ENCODE measurements at regions not wholly inside any gene's neighbourhood (a gene's known extent, or its start where the extent isn't known, plus 50 kb on each side); places are given as distances from the start of the nearest gene placed in this dataset.

DNA sequence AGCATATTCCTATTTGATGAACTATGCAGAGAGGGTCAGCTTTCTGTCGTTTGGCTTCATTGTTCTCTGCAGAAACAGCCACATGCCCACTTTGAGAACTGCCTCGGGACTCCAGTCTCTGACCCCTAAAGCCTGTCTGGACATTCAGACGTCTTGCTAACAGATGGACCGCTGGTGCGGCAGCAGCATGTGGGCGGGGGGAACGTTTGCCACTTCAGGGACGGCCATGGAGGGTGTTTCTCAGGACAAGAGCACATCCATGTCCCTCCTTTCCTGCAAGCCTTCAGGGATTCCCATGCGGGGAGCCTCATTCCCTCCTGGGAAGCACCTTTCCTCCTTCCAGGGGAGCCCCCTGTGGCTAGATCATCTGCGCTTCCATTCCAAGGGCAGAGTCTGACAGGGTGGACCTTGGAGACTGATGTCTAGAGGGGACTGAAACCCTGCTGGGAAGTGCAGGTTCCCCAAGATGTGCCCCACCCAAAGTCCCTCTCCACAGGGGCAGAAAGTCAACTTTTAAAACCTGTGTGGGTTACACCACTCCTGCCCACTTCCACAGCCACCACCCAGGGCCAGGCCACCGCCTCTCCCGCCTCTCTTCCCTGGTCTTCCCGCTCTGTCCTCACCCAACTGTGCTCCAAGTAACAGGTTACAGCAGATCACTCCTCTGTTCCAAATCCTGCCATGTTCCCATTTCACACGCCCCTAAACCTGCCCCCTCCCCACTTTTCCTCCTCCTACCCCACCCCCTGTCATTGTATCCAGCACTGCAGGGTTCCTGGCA is 94.8 kb upstream of the PMEPA1 start:
- DNase-seq (ENCODE audit: low read depth) = no peak

DNA sequence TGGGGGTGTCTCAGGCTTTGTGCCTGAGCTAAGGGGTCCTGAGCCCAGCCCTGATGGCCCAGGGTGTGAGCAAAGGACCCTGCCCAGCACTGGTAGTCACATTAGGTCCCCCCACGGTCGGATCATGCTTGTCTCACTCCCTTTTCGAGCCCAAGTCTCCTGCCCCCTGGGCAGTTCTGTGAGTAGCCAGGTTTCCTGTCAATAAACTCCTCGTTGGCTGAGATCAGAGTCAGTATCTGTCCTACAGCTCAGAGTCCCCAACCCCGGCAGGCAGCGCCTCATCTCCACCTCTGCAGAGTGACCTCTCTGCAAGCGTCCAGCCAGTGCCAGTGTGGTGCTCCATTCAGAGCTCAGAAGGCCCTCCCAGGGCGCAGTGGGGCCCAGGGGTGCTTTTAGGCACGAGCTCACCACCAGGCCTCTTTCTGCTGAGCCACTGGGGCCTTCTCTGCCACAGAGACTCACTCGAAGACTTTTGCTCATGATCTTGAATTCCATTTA is 93.7 kb upstream of the PMEPA1 start:
- DNase-seq (ENCODE audit: low read depth) = no peak

DNA sequence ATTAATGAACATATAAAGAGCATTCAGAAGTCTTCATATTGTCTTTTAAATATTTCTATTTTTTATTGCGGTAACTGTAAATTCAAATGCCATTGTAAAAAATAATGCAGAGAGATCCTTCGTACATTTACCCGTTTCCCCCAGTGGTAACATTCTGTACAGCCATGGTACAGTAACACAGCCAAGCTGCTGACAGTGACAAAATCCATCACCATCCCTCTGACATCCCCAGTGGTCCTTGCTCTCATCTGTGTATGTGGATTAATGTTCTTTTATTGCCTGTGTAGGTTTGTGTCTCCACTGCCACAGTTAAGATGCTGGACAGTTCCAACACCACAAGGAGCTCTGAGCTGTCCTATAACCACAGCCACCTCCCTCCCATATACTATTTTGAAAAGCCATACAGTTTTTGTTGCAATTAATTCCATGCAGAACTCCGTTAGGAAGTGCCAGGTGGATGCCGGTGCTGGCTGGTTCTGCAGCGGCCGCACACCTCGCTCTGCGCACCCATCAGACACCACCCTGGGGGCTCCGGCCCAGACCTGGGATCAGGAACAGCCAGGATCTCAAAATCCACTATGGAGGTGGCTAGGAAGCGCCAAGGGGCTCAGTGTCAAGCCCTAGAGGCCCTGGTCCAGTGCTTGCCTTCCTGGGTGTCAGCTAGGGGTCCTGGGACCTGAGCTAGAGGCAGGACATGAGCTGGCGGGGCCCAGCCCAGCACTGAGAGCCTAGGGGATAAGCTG is 93.1 kb upstream of the PMEPA1 start:
- no peak for DNase-seq (ENCODE audit: low read depth)

DNA sequence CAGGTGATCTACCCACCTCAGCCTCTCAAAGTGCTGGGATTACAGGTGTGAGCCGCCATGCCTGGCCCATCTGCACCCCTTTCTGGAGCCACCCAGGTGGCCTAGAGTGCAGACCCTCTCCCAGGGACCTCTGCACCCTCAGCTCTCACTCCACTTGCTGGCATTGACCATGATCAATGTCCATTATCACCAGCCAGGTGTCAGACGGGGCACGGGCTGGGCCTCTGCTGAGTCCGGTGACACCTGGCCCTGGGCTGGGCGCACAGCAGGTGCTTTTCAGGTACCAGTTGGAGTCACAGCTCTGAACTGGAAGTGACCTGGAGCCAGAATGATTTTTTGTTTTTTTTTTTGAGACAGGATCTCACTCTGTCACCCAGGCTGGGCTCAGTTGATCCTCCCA is 91.8 kb upstream of the PMEPA1 start:
- no peak for DNase-seq (ENCODE audit: low read depth)

DNA sequence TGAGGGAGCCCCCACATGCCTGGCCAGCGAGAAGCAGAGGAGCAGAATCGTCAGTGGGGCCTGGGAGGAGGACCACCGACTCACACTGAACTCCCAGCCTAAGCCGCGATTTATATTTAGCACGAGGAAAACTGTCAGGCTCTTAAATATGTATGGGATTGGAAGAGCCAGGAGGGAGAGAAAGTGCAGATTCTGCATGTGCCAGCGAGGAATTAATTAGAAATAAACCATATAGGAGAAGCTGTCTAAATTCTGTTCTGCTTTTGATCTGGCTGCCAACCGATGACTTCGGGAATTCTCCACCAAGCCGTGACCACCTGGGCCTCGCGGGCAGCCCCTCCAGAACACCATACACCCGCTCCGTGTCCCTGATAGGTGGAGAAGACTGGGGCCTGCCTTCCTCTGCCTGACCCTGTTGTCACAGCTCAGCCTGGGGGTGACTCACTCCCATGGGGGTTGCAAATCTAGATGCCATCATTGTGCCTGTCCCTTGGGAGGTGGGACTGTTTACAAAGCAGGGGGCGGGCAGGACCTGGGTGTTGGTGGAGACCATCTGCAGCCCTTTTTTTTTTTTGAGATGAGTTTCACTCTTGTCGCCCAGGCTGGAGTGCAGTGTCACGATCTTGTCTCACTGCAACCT is 91.1 kb upstream of the PMEPA1 start:
- no peak for DNase-seq (ENCODE audit: low read depth)

DNA sequence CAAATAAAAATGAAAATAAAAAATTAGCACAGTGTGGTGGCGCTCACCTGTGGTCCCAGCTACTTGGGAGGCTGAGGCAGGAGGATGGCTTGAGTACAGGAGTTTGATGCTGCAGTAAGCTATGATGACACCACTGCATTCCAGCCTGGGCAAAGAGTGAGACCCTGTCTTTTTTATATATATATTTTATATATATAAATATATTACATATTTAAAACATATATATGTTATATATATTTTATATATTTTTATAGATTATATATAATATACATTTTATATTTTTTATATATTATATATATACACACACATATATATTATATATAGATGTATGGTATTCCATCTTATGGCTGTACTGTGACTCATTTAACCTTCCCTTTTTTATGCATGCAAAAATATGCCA is 87.6 kb upstream of the PMEPA1 start:
- DNase-seq (ENCODE audit: low read depth) = no peak

DNA sequence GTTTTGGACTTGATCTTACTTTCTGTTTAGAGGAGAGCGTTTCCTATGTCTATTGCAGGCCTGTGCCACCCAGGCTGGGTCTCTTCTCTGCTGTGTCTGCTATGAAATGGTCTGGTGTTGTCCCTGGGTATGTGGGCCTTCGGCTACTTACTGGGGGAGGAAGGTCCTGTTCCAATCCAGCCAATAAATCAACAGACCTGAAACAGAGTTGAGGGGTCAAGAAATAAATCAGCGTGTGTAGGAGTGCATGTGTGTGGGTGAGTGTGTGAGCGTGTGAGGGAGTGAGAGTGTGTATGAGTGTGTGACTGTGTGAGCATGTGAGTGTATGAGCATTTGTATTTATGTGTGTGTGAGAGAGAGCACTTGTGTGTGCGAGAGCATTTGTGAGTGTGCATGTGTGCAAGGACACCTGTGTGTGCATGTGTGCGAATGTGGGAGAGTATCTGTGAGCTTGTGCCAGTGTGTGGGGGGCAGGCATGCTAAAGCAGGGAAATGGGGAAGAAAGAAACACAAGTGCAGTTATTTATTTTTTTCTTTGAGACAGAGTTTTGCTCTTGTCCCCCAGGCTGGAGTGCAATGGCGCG is 86.3 kb upstream of the PMEPA1 start:
- DNase-seq (ENCODE audit: low read depth) = no peak

DNA sequence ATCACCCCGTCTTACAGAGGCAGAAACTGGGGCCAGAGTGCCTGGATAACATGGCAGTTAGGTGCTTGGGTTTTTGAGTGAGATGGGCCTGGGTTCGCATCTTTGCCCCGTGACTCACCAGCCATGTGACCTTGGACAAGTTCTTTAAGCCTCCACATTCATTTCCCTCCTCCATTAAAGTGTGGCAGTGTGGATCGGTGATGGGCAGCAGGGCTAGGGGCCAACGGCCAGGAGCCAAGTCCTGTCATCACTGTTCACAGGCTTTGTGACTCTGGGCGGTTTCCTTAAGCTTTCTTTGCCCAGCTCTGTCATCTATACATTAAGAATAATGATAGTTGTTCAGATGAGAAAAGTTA is 85.5 kb upstream of the PMEPA1 start:
- peak; percentile 12 for DNase-seq (ENCODE audit: low read depth)

DNA sequence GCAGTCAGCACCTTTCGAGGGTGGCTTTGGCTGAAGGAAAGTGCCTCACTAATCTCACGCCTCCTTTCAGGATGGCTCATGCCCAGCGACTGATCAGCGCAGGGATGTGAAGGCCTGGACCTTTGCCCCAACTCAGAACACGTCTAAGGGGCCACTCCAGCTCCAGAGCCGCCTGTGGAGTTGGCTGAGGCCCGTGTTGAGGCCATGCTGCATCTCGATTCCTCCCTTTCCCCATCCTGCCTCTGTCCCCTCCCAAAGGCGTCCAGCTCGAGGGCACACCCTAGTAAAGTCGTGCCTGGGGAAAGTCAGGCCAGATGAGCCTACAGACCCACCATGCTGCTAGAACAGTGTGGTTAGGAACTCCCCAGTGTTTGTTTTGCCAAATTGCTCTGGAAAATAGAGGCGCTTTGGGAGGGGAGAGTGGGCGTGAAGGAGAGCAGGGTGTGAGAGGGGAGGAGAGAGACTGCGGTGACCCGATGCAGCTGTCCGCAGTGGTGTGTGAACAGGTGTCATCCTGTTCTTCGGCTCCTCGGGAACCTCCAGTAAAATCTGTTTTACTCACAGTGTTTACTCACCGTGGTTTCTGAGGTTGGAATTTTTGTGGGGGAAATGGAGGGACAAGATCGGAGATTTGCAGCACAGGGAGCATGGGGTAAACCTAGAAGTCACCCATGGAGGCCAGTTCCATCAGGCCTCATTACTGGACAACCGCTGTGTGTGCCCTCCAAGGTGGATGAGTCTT is 85.0 kb upstream of the PMEPA1 start:
- peak; percentile 16 for DNase-seq (ENCODE audit: low read depth)

DNA sequence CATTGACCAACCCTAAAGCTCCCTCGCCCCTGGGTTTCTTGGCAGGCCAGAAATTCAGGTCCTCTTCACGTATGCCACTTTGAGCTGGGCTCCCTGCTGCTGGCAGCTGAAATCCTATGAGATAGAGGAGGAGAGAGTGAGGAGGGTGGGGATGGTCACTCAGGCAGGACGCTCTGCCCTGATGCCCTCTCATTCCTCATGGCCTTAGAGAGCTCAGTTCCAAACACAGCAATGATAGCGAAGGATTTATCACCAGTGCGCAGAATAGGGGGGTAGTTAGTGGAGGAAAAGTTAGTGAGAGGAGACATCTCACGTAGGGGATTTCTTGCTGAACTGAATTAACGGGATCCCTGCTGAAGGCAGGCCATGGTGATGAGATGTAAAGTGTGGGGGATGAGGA is 84.2 kb upstream of the PMEPA1 start:
- no peak for DNase-seq (ENCODE audit: low read depth)

DNA sequence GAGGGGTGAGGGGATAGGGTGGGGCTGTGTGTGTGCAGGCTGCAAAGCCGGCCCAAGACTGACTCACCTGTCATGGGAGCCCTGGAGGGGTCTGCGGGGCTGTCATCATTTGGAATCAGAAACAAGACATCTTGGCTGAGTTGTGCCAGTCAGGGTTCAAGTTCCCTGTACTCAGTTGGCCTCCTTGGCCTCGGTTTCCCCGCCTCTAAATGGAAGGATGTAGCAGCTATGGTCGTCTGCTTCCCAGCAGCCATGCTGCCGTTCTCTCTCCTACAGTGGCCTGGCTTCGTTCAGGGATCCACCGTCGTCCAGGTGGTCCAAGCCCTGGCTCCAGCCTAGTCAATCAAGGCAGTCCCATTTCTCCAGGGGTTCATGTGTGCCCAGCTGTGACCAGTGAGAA is 83.6 kb upstream of the PMEPA1 start:
- DNase-seq (ENCODE audit: low read depth) = no peak

DNA sequence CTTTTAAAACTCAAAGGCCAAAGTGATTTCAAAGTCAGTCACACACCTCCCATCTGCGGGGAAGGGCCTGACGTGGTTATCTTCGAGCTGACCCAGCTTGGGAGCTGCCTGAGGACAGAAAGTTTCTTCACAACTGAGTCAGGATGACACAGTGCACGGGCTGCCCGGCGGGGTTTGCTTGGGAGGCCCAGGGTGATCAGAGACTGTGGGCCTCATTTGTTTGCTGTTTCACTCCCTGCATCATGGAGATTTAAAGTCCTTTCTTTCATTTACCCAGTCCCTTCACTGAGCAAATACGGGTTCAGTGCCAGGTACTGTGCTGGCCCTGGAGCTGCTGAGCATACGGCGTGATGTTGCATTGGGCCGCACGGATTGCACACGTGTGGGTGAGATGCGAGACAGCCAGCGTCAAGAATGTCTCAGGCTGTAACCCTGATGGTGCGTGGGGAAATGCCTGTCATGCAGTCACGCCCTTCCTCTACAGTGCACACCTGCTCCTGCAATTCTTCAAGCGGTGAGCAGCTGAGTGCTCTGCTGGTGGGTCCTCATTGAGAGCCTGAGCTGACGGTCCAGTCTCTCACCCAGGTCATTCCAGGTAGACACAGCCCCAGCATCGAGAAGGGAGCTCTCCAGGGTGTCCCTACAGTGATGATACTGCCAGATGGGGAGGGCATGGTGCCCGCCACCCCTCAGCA is 82.7 kb upstream of the PMEPA1 start:
- peak; percentile 2 for DNase-seq (ENCODE audit: low read depth)

DNA sequence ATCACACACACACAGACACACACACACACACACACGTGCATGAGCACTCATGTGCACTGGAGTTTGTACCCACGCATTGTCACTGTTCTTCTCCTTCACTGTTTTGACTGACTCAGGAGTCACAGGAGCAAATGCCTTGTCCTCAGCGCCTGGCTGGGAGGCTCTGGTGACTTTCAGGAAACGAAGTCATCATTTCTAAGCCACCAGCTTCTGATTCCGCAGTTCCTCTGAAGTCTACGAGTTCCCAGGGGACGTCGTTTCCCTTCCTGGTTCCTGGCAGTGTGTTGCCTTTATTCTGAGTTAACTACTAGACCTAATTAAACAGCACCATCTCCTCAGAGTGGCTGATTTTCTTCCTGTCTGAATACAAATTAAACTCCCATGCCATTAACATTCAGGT is 82.2 kb upstream of the PMEPA1 start:
- DNase-seq (ENCODE audit: low read depth) = no peak

DNA sequence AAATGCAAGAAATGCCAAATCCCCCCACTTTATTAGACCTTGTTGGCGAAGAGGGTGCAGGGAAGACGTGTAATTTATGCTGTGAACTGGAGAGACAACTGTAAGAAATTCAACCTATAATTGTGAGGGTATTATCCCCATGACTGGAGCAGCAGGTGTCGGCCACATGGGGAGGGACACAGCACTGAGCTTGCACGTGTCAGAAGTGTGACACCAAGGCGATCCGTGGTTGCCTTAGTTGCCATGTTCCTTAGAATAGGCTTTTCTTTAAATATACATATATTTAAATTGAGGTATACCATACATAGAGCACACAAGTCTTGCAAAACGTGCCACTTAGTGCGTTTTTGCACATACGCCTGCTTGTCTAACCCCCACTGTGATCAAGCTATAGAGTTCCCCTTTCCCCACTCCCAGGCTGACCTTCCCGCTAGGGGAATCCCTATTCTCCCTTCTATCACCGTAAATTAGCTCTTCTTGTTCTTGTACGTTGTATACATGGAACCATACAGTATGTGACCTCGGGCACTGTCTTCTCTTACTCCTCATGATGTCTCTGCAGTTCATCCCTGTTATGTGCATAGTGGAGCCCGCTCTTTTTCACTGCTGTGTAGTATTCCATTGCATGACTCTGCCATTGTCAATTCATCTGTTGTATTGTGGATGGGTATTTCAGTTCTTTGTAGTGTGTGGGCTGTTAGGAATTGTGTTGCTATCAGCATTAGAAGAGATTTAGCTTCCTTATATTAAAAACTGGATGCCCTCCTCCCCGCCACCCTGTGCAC is 81.6 kb upstream of the PMEPA1 start:
- DNase-seq (ENCODE audit: low read depth) = no peak

DNA sequence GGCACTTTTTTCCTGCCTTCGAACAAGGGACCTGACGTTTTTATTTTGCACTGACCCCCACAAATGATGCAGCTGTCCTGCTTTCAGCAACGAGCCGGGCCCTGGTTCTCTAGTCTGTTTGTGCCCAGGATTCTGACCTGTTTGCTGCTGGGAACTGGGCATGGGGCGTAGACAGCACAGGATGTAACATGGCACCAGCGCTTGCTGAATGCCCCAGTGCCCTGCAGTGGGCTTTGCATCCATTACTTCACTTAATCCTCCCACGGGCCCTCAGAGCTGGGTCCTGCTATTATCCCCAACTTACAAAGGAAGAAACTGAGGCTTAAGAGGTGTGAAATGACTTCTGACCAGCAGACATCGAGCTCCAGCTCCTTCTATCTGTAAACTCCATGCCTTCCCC is 80.4 kb upstream of the PMEPA1 start:
- DNase-seq (ENCODE audit: low read depth) = no peak

DNA sequence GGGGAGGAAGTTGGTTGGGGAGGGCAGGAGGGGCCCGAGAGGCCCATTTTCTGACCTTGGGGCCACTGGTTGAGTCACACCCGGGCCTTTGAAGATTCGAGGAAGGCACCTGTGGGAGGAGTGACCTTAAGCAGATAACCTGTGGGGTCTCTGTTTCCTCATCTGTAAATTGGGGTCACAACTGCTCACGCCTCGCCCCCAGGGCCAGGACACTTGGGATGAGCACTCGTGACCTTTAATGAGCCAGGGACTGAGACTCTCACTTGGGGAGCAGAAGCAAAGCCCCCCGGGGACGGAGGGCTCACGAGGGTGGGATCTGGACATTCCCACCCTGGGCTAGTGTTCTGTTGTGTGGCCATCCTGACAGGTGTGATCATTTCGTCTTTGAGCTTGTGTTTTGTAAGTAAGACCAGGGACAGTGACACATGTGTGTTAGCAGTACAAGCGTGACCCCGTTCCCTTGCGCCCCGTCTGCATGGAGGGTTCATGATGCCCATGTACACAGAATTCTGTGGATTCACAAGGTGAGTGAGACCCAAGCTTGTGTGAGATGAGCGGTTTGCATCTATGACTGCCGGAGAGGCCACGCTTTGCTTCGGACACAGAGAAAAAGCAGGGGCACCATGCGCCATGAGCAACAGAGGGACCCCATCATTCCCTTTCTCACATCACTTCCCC is 79.3 kb upstream of the PMEPA1 start:
- no peak for DNase-seq (ENCODE audit: low read depth)

DNA sequence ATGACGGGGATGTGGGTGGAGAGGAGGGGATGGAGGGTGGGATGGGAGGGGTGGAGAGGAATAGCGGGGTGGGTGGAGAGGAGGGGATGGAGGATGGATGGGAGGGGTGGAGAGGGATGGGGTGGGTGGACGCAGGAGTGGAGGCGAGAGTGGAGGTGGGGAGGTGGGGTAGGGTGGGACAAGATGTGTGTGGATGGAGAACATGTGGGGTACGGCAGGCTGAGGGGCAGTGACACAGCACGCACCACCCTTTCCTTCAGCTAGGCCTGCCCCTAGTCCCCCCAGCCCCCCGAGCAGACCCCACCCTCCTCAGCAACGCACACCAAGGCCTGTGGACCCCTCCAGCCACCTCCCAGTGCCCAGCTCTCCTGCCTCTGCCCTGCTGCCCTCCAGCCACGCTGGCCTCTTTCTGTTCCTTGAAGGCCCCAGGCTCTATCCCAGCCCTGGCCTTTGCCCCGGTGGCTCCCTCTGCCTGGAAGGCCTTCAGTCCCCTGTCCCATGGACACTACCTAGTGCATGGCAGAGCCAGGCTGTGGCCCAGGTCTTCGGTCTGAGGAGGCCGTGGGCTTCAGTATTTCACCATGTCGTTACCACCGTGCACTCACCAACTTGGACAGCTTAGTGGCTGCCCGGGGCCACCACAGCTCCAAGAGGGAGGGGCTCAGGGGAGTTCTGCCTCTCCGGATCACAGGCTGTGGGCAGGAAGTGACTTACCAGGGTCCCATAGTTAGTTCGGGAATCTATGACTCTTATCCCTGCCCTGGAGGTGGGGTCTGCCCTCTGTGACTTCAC is 78.4 kb upstream of the PMEPA1 start:
- no peak for DNase-seq (ENCODE audit: low read depth)

DNA sequence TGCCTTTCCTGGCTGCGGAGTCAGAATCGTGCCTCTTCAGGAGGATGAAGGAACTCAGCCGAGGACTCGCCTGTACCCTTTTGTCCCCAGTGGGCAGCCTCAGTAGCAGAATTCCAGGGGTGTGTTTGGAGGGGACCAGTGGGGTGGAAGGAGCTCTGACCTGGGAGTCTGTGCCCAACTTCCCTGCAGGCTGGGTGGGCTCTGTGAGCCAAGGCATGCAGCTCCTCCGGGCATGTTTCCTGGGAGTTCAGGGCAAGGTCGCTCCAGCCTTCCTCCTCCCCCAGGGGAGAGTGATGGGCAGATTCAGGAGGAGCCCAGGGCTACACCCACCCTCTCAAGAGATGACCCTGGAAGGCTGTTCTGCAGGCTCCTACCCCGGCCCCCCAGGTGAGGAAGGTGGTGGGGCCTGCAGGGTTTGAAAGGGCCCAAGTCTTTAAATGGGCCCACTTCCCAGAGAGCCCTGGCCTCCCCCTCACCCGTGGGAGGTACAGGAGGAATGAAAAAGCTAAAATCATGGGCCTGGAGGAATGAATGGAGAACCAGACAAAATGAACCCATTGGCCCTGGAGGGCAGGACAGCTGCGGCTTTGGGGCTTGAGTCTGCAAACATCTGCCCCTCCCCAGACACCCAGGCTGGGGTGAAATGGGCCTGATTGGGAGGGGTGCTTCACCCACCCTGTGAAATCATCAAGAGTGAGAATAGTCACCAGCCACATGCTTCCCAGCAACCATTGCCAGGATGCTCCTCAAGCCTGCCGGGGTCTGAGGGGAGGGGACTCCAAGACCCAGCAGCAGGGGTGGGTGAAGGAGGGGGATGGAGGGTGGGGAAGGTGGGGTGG is 77.6 kb upstream of the PMEPA1 start:
- no peak for DNase-seq (ENCODE audit: low read depth)

Data from amniotic epithelial cell (primary cell).